ENCODE measurements at regions not wholly inside any gene's neighbourhood (a gene's known extent, or its start where the extent isn't known, plus 50 kb on each side); places are given as distances from the start of the nearest gene placed in this dataset.

DNA sequence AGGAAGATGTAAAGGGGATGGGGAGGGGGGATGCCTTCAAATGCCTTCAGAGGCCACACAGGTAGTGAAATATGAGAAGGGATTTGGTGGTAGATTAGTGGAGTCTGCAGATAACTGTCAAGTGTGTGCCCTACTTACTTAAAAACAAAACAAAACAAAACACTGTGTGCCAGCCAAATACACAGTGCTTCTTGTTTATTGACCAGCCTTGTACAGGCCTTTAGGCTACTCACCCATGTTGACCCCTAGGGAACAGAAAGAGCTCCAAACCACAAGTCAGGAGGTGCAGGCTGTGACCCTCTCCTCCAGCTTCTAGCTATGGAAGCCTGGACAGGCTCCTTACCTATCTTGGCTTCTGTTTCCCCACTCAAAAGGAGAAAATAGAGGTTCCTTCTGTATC lies 562.0 kb downstream of the ETNK1 start:
- Histone ChIP-seq H3K4me3 (no peak overlapping the region), H3K36me3 (replicated peaks in 1 of 2; ENCODE audit: insufficient read depth in 1 of 2, low read depth in 2 of 2) (no peaks in the 10 kb centered on the region), H3K27me3 (no peaks in the 10 kb centered on the region), H3K9me3 (no peaks in the 10 kb centered on the region), H3K4me1 (no peaks in the 10 kb centered on the region), H3K27ac (no peak overlapping the region)
- TF ChIP-seq, protein P1, sequence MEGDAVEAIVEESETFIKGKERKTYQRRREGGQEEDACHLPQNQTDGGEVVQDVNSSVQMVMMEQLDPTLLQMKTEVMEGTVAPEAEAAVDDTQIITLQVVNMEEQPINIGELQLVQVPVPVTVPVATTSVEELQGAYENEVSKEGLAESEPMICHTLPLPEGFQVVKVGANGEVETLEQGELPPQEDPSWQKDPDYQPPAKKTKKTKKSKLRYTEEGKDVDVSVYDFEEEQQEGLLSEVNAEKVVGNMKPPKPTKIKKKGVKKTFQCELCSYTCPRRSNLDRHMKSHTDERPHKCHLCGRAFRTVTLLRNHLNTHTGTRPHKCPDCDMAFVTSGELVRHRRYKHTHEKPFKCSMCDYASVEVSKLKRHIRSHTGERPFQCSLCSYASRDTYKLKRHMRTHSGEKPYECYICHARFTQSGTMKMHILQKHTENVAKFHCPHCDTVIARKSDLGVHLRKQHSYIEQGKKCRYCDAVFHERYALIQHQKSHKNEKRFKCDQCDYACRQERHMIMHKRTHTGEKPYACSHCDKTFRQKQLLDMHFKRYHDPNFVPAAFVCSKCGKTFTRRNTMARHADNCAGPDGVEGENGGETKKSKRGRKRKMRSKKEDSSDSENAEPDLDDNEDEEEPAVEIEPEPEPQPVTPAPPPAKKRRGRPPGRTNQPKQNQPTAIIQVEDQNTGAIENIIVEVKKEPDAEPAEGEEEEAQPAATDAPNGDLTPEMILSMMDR (IDR thresholded peaks at IDR 0.05), result no peak
- TF ChIP-seq POLR2A (IDR thresholded peaks at IDR 0.05), result no peak
- intact Hi-C loops (cut with DNase I), result no loop called here
- no peak for DNase-seq
- no peak for ATAC-seq

DNA sequence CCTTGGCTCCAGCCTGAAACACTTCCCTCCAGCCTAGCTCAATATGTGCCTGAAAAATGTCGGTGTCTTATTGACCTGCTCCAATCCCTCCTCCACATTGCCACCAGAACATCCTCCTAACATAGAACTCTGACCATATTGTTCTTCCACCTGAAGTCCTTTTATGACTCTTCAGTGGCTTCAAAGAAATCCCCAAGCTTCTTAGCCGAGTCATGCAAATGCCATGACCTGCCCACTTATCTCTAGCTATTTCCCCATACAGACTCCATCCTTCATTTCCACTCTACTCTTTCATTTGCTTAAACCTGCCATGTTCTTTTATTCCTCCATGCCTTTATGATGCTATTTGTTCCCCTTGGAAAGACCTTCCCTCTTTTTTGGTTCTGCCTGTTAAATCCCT lies 568.6 kb downstream of the ETNK1 start:
- H3K27ac ChIP-seq, result no peak overlapping the region
- ATAC-seq (no peak), DNase-seq (no peak)
- TF ChIP-seq, protein P1 (IDR thresholded peaks at IDR 0.05), result no peak
- no peak for TF ChIP-seq POLR2A (IDR thresholded peaks at IDR 0.05)
- no peaks in the 10 kb centered on the region for H3K36me3 ChIP-seq (replicated peaks in 1 of 2; ENCODE audit: insufficient read depth in 1 of 2, low read depth in 2 of 2)
- H3K9me3 ChIP-seq, result no peaks in the 10 kb centered on the region
- 80 to 87% methylated on average over 2 of the region's 2 CpGs for WGBS, 2 donors
- no peak overlapping the region for H3K4me3 ChIP-seq
- no peaks in the 10 kb centered on the region for H3K27me3 ChIP-seq
- intact Hi-C loops (cut with DNase I), result no loop called here
- H3K4me1 ChIP-seq, result no peaks in the 10 kb centered on the region

DNA sequence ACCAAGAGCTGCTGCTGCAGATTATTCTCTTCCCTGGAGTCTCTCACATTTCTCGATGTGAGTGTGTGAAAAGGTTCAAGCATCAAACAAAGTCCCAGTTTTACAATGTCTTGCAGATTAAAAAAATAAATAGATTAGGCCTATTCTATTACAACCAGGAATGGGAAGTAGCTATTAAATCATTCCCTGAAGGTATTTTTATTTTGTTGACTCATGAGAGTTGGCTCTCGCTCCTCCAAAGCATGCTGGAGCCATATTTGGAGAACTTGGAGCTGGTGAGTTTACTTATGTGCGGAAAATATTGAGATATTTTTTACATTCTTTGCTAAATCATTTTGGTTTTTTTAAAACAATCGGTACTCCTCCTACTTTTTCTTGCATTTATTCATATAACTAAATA lies 572.3 kb downstream of the ETNK1 start:
- no peak for DNase-seq
- no peak for TF ChIP-seq POLR2A (IDR thresholded peaks at IDR 0.05)
- TF ChIP-seq, protein P1 (IDR thresholded peaks at IDR 0.05), result no peak
- intact Hi-C loops (cut with DNase I), result no loop called here
- Histone ChIP-seq H3K4me1 (no peaks in the 10 kb centered on the region), H3K27me3 (no peaks in the 10 kb centered on the region), H3K4me3 (no peak overlapping the region), H3K9me3 (no peaks in the 10 kb centered on the region), H3K27ac (no peak overlapping the region), H3K36me3 (replicated peaks in 1 of 2; ENCODE audit: insufficient read depth in 1 of 2, low read depth in 2 of 2) (no peaks in the 10 kb centered on the region)
- no peak for ATAC-seq
- 76 to 79% methylated on average over 4 of the region's 4 CpGs for WGBS, 2 donors

DNA sequence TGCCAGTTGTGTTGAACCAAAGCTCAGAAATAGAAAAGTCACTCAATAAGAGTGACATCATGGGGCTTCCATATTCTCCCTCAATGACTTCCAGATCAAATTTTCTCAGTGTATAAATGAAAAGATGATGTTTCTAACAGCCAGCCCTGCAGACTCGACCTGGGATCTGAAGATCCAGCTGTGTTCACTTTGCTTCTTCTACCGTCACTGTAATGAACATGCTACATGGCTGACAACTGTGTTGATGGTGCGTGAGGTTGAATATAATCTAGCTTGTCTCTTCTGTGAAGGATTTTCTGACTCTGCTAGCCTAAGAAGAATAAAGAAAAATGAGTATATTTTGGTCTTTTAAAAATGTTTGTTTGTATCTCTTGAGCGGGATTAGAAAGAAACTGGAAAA lies 577.8 kb downstream of the ETNK1 start:
- H3K4me1 ChIP-seq, result no peaks in the 10 kb centered on the region
- no peak for DNase-seq
- intact Hi-C loops (cut with DNase I), result no loop called here
- H3K4me3 ChIP-seq, result no peak overlapping the region
- no peak overlapping the region for H3K27ac ChIP-seq
- 39 to 47% methylated on average over 4 of the region's 4 CpGs for whole genome bisulfite sequencing, 2 donors
- no peak for ATAC-seq
- no peaks in the 10 kb centered on the region for H3K9me3 ChIP-seq
- H3K27me3 ChIP-seq, result no peaks in the 10 kb centered on the region
- H3K36me3 ChIP-seq (replicated peaks in 1 of 2; ENCODE audit: insufficient read depth in 1 of 2, low read depth in 2 of 2), result no peaks in the 10 kb centered on the region
- TF ChIP-seq POLR2A (IDR thresholded peaks at IDR 0.05), result no peak
- TF ChIP-seq, protein P1 (IDR thresholded peaks at IDR 0.05), result no peak

DNA sequence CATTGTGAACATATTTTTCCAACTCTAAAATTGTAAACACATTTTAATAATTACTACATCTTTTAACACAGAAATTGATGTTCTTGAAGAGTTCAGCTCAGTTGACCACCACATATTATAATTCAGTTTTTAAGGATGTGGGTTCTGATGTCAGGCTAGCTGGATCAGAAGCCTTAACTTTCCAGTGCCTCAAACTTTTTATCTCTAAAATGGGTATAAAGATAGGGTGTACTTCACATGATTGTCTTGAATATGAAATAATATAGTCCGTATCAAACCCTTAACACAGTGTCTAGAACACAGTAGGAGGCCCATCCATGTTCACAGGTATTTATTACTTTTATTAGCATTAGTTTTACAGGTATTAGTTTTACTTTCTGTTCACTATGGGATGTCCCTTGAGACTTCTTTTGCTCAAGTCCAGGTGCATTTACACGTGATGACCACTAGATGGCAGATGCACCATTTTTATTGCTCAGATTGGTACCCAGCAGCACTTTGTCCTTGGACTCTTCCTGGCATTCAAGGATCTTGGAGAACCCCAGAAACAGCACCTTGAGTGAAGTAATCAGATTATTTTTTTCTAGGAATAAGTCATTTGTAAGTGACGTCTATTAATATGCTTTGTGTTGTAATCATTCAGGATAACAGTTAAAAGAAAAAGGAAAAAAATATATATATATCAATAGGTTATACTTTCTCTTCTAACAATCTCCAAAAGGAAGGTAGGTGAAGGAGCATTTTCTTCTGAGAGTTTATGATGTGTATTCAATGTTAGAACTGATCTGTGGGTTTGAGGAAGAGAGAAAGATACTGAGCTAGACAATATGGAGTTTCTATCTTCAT lies 580.2 kb downstream of the ETNK1 start:
- WGBS, 2 donors, result 6% methylated on average over 3 of the region's 3 CpGs
- no peaks in the 10 kb centered on the region for H3K9me3 ChIP-seq
- DNase-seq (peak in 3 of 4 donors; percentile 12 to 33 (median 12)), ATAC-seq (peak; percentile 60)
- intact Hi-C loops (cut with DNase I), result no loop called here
- H3K4me3 ChIP-seq, result no peak overlapping the region
- H3K27ac ChIP-seq, result no peak overlapping the region
- H3K27me3 ChIP-seq, result no peaks in the 10 kb centered on the region
- TF ChIP-seq, protein P1 (IDR thresholded peaks at IDR 0.05), result peak; percentile 63 to 89 (median 74)
- no peak for TF ChIP-seq POLR2A (IDR thresholded peaks at IDR 0.05)
- no peaks in the 10 kb centered on the region for H3K4me1 ChIP-seq
- no peaks in the 10 kb centered on the region for H3K36me3 ChIP-seq (replicated peaks in 1 of 2; ENCODE audit: insufficient read depth in 1 of 2, low read depth in 2 of 2)
